ENCODE measurements at regions not wholly inside any gene's neighbourhood (a gene's known extent, or its start where the extent isn't known, plus 50 kb on each side); places are given as distances from the start of the nearest gene placed in this dataset.
A peak's percentile ranks its signal among the peaks of the same experiment; 100 is the strongest.

- DNase-seq (ENCODE audit: low read depth in 4 of 4, low spot score in 3 of 4), result no peak
These were observed 1865.5 kb upstream of the TENM3 start for GRCh38 chr4:180377741-180378140.

DNA sequence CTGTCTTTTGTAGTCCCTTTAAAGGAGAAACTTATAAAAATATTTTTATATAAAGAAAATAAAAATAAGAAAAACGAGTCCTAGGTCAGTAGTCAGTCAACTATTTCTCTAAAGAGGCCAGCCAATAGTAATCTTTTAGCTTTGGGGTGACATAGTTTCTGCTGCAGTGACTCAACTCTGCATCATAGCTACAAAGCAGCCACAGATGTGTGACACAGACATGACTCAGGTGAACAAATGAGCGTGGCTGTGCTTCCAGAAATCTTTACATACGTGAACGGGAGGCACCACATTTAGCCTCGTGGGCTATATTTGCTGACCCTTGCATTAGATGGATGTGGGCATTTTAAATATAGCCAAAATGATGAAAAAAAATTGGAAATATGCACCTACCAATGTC, 1862.5 kb upstream of the TENM3 start:
- DNase-seq (ENCODE audit: low read depth in 4 of 4, low spot score in 3 of 4), result no peak

DNA sequence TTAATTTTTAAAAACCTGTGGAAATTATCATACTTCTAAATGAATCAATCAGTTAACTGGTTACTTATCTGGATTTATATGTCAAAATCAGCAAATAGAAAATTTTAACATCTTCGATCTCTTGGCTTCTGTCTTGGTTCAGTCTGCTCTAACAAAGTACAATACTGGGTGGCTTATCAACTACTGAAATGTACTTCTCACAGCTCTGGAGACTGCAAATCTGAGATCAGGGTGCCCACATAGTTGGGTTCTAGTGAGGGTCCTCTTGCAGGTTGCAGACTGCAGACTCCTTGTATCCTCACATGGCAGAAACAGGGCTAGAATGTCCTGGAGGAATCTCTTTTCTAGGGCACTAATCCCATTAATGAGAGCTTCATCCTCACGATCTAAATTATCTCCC, 1851.6 kb upstream of the TENM3 start:
- no peak for DNase-seq (ENCODE audit: low read depth in 4 of 4, low spot score in 3 of 4)

DNA sequence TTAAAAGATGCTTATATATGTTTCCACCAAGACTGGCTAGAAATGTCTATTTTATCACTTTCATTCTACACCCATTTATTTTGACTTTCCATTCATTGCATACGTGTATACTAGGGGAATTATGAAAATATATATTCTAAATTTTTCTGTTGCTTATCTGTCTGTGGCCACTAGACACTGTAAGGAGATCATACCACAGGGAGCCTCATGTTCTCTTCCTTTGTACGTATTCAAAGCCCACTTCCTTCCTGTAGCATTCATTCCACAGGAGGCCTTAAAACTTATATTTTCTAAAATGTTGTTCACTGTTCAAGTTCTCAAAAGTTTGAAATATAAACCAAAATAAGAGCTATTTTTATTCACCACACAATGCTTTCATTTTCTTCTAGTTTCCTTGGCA, 1848.9 kb upstream of the TENM3 start:
- no peak for DNase-seq (ENCODE audit: low read depth in 4 of 4, low spot score in 3 of 4)

DNA sequence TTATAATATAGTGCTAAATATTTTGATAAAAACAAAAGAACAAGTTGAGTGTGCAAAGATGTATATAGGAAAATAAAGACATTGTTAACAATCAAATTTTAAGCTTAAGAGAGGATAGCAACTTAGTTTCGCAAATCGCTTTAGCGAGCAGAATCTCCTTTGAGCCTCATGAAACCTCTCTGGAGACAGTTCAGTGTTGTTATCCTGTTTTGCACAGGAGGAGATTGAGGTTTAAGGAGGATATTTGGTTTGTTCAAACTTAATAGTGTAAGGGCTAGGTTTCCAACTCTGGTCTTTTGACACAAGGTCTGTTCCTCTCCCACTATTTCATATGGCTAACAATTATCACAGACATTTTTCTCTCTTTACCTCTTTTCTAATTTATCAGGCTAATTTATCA, 1848.5 kb upstream of the TENM3 start:
- no peak for DNase-seq (ENCODE audit: low read depth in 4 of 4, low spot score in 3 of 4)

DNA sequence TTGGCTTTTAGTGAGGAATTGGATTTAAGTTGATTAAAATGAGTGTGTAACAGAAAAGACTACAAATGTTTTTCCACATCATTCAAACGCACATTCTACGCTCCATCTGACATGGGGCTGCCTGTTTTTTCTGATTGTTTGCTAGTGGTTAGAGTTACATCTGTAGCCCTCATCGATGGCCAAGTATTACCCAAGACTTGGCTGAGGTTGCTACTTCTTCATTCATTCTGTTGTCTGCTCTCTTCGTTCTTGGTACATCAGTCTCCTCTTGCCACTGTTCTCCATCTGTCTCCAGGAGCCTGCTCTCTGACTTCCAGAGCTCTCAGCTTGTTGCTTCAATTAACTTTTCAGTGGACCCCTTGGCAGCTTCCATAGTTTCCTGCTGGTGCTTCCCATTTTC, 1844.6 kb upstream of the TENM3 start:
- DNase-seq (ENCODE audit: low read depth in 4 of 4, low spot score in 3 of 4), result no peak

- no peak for DNase-seq (ENCODE audit: low read depth in 4 of 4, low spot score in 3 of 4)
These were observed 1835.8 kb upstream of the TENM3 start for GRCh38 chr4:180407275-180407885.

DNA sequence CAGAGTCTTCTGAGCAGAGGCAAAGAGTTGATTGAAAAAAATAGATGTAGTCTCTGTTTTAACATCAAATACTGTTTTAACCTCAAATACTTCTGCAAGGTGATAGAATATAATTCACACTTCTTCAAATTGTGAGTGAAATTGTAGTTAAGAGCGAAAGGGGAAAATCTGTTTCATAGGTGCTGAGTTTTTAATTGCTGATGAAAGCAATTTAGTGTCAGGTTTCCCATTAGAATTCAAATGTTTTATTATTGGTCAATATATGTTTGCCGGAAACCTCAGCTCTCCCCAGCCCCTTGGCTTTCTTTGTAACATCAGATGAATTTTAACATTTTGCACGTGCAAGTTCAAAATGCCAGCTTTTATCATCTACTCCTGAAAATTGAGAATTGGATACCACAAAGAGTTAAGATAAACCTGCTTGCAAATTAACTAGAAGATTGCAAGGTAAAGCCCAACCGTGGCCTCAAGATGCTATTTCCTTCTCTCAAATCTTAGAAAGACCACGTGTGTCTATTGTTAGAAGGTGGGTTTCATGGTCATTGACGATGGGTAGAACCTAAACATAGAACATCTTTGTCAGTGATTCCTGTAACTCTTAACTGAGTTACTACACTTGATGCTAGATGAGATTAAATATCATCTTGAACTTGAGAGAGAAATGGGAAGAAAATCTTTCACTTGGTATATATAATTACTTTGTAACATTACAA, 1824.2 kb upstream of the TENM3 start:
- no peak for DNase-seq (ENCODE audit: low read depth in 4 of 4, low spot score in 3 of 4)

GRCh38 chr4:180422989-180423711, 1820.1 kb upstream of the TENM3 start:
- no peak for DNase-seq (ENCODE audit: low read depth in 4 of 4, low spot score in 3 of 4)

DNA sequence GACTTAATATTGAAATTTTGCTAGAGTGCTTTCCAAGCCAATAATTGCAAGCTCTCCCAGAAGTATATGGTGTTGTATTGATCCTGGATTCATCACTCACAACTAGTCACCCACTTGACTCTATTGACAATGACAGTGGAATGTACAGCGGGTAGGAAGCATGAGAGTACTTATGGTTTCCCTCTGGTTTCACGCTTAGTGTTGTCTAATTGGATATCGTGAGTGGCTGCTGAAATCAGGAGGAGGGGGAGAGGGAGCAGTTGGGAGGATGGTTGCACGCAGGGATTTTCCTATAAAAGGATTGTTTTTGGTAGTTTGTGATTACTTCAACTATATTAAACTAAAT, 1819.5 kb upstream of the TENM3 start:
- DNase-seq (ENCODE audit: low read depth in 4 of 4, low spot score in 3 of 4), result no peak

DNA sequence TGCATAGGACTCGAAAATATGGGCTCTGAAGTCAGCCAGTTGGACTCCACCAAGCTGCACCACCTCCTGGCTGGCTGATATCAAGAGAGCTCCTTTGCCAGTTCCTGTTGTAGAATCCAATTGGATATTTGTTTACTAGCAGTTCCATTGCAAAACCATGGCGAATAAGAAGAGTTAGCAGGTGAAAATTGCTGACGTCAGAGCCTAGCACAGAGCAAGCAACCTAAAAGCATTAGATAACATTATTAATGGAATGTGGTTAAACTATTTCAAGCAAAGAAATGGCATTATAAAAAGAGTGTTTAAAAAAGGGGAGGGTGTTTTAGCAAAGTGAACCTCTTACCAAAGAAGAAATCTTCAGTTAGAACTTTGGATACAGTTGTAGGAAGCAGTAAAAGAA, 1816.3 kb upstream of the TENM3 start:
- no peak for DNase-seq (ENCODE audit: low read depth in 4 of 4, low spot score in 3 of 4)

- DNase-seq (ENCODE audit: low read depth in 4 of 4, low spot score in 3 of 4), result no peak
These were observed 1812.9 kb upstream of the TENM3 start for GRCh38 chr4:180430283-180430682.

DNA sequence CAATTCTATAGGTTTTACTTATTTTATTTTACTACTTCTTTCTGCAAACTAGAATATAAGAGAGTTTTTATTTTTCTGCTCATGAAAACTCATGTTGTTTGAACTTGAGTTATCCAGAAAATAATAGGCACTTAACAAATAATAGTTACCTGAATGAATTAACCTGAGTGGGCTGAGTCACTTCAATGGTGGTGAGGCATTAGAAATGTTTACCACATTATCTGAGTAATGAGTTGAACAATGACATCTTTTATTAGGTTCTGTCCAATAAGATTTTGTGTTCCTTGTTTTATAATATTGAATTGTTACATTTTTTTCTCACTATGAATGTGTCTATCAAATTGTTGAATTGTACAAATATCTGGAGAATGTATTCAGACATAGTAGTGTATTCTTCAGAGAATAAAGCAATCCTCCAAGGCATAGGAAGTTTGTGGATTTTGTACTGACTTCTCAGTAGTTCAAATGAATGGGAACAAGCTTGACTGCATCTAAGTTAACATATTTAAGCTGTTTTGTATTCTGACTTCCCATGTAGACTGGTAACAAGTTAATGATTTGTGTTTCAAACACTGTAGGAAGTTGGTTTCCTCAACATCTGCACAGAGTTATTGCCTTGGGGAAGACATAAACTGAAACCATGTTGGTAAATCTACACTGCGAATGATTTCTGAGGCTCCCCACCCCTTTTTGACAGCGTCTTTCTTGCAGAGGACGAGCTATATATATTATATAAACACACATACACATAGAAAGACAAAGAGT, 1808.9 kb upstream of the TENM3 start:
- DNase-seq (ENCODE audit: low read depth in 4 of 4, low spot score in 3 of 4), result peak in 1 of 4 donors; percentile 30

- no peak for DNase-seq (ENCODE audit: low read depth in 4 of 4, low spot score in 3 of 4)
These were observed 1806.8 kb upstream of the TENM3 start for GRCh38 chr4:180436361-180436760.

GRCh38 chr4:180437601-180438000, 1805.6 kb upstream of the TENM3 start:
- no peak for DNase-seq (ENCODE audit: low read depth in 4 of 4, low spot score in 3 of 4)

DNA sequence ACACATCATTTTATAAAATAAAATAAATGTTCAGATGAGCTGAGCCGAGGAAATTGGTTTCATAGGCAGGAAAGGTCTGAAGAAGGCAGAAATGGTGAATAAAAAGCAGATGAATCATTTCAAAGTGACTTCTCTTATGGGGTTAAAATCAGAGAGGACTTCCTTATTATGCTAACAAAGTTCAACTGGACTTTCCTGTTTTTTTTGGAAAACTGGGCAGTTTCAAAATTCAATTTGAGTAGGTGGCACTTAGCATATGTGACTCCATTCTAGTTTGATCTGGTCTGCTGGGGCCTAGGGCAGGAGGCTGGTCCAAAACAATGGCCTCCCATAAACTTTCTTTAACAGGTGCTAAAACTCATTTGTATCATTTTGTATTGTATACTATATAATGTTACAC, 1794.9 kb upstream of the TENM3 start:
- DNase-seq (ENCODE audit: low read depth in 4 of 4, low spot score in 3 of 4), result no peak

DNA sequence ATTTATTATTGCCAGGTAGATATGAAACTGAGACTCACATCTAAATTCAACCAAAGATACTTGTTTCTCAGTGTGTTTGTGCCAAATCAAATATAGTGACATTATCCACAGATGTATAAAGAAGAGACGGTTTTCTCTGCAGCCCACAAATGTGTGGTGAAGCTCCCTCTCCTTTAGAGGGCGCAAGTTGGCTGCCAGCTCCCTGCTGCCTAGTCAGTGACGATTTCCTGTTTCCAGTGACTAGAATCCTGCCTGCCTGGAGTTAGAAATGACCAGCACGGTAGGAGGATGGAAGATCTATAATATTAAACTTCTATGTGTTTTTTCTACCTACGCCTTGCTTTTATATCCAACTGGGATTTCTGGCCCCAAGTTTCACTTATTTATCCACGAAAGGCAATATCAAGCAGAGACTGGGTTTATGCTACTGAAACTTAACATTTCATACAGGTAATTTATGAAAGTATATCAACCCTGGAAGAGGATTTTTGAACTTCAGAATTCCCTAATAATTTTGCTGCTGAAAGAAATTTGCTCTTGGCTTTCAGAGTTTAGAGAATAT, 1793.7 kb upstream of the TENM3 start:
- DNase-seq (ENCODE audit: low read depth in 4 of 4, low spot score in 3 of 4), result peak in 2 of 4 donors; percentile 7 to 12

DNA sequence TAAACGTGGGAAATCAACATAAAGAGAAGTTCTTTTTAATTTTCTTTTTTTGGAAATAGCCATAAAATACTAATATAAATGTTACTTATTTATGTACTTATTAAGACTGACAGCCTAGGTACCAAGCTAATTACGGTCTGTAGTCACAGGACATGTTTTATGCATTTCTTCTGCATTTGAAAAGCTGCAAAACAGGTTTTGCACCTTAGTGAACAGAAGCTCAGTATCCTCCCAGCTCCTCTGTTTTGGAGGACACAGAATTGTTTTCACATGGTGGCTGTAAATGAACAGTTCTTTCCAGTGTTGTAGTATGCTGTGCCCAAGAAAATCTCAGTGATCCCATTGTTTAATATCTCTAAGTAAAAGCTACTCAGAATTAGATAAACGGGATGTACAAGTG, 1788.0 kb upstream of the TENM3 start:
- peak in 2 of 4 donors; percentile 9 to 18 for DNase-seq (ENCODE audit: low read depth in 4 of 4, low spot score in 3 of 4)

DNA sequence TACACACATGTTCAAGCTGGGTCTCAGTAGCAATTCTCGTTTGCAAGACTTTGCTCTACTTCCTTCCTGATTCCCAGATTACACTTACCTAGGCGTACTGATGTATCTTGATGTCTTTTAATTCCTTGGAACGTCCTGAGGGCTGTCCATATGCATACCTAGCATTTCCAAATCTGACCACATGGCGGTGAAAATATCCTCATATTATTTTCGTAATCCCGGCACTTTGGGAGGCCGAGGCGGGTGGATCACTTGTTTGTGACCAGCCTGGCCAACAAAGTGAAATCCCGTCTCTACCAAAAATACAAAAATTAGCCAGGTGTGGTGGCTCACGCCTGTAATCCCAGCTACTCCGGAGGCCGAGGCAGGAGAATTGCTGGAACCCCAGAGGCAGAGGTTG, 1786.3 kb upstream of the TENM3 start:
- no peak for DNase-seq (ENCODE audit: low read depth in 4 of 4, low spot score in 3 of 4)

DNA sequence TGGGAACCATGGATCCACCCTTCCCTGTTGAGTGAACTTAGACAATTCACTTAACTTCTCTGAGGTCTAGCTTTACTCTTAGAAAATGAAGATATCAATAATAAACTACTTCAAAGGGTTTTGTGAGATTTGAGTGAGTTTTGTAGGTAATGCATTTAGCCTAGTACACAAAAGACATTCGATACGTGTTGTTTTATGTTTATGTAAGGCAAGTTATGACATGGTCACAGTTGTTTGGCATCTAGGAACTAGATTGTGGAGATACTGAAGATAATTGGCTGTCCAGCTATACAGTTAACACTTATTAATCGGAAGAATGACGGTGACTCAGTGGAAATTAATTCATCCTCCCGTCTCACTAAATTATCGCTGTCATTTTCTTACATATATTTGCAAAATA, 1781.1 kb upstream of the TENM3 start:
- no peak for DNase-seq (ENCODE audit: low read depth in 4 of 4, low spot score in 3 of 4)

- DNase-seq (ENCODE audit: low read depth in 4 of 4, low spot score in 3 of 4), result no peak
These were observed 1777.8 kb upstream of the TENM3 start for GRCh38 chr4:180465364-180465763.
